ENCODE measurements at regions not wholly inside any gene's neighbourhood (a gene's known extent, or its start where the extent isn't known, plus 50 kb on each side); places are given as distances from the start of the nearest gene placed in this dataset.
"Not testable (repeated sequence)": the region's sequence is repeated elsewhere in the genome, so short reads cannot be mapped to it uniquely, and the experiment has no call there.

GRCh38 chr17:64723781-64724180 is 61.7 kb upstream of the SMURF2 start:
- ATAC-seq, result no peak

GRCh38 chr17:64721556-64721955 is 59.4 kb upstream of the SMURF2 start:
- not testable (repeated sequence) for ATAC-seq

GRCh38 chr17:64720253-64720652 is 58.1 kb upstream of the SMURF2 start:
- ATAC-seq, result not testable (repeated sequence)

- not testable (repeated sequence) for ATAC-seq
Measured at GRCh38 chr17:64719517-64719916, 57.4 kb upstream of the SMURF2 start.

- not testable (repeated sequence) for ATAC-seq
Measured at GRCh38 chr17:64718816-64719215, 56.7 kb upstream of the SMURF2 start.

- ATAC-seq, result peak in 1 of 2 donors; percentile 33
Measured at GRCh38 chr17:64718058-64718457, 56.0 kb upstream of the SMURF2 start.

GRCh38 chr17:64716496-64716895 is 54.4 kb upstream of the SMURF2 start:
- ATAC-seq, result not testable (repeated sequence)

- ATAC-seq, result peak; percentile 17 to 50
Measured at GRCh38 chr17:64713786-64714185, 51.7 kb upstream of the SMURF2 start.

- ATAC-seq, result peak in 1 of 2 donors; percentile 42
Measured at GRCh38 chr17:64712557-64713351, 50.6 kb upstream of the SMURF2 start.

Measured in activated CD4-positive, CD25-positive, alpha-beta regulatory T cell treated with anti-CD3 and anti-CD28 coated beads, Interleukin-2, amount 50 U/mL, for 24 hours (primary cell).